ENCODE measurements at regions not wholly inside any gene's neighbourhood (a gene's known extent, or its start where the extent isn't known, plus 50 kb on each side); places are given as distances from the start of the nearest gene placed in this dataset.

DNA sequence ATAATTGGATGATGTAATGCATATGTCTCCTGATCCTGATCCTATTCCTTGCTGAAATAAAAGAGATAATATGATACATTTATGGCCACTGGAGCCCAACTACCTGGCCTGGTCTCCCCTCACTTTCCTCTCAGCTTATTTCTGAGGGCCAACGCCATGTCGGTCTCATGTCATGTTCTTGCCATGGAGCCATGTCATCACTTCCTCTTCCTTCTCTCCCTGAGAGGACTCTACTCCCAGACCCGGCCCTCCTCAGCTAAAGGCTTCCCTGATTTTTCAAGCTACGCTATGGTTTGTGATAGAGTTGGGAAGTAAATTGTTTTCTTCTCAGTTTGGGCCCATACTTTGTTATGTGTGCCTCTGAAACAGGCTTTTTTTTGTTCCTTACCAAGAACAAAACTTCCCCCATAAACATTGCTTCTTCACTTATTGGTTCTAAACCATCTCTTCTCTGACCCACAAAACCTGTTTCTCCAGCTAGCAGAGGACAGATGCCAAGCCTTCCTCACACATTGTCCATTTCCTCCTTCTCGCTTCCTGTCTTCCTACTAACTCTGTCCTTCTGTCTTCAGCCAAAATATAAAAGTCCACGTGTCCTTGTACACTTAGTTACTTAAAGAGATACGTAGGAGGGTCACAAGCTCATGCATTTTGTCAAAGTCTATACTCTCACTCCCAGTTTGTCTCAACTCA is 319.9 kb upstream of the DACH1 start:
- WGBS (ENCODE audit: low lambda C conversion rate): 59% methylated on average over 6 of the region's 7 CpGs

DNA sequence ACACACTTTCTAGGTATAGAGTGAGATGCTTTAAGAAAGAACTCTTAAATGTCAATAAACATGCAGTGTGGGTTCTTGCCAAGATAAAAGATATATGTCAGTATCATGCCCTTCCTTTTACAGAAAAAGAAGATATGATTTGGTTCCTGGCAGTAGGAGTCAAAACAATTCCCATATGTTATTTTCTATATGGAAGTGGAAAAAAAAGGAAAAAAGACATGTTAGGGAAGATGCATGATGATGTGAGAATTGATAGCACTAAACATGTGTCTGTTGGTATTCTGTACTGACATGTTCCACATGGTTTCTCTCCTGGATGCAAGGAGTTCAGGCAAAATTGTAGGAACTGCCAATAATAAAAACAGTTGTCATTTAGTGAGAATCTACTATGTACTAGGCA is 318.8 kb upstream of the DACH1 start:
- no peaks in the 10 kb centered on the region for H3F3A ChIP-seq (replicated peaks; ENCODE audit: insufficient read depth)
- TF ChIP-seq TCF12 (IDR thresholded peaks at IDR 0.05) (no peak), SMC3 (IDR thresholded peaks at IDR 0.05; ENCODE audit: low read depth, low read length) (no peak), RXRA (IDR thresholded peaks at IDR 0.05; ENCODE audit: borderline replicate concordance, low read depth) (no peak)
- TF ChIP-seq, protein P1, sequence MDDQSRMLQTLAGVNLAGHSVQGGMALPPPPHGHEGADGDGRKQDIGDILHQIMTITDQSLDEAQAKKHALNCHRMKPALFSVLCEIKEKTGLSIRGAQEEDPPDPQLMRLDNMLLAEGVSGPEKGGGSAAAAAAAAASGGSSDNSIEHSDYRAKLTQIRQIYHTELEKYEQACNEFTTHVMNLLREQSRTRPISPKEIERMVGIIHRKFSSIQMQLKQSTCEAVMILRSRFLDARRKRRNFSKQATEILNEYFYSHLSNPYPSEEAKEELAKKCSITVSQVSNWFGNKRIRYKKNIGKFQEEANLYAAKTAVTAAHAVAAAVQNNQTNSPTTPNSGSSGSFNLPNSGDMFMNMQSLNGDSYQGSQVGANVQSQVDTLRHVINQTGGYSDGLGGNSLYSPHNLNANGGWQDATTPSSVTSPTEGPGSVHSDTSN (IDR thresholded peaks at IDR 0.05): no peak
- no peaks in the 10 kb centered on the region for H4K20me1 ChIP-seq (ENCODE audit: insufficient read depth)
- no peaks in the 10 kb centered on the region for H3K9me3 ChIP-seq
- no peak for DNase-seq
- H3K79me2 ChIP-seq (ENCODE audit: insufficient read depth): no peaks in the 10 kb centered on the region
- CTCF ChIA-PET: no interaction called here
- no peak overlapping the region for H3K4me3 ChIP-seq (ENCODE audit: low read depth in 2 of 2, low read length in 1 of 2)
- H3K9ac ChIP-seq: no peak overlapping the region
- no peak overlapping the region for H2AFZ ChIP-seq (ENCODE audit: low read depth)
- H3K4me2 ChIP-seq: no peak overlapping the region
- no peaks in the 10 kb centered on the region for H3K9me2 ChIP-seq
- H3K4me1 ChIP-seq (ENCODE audit: control insufficient read depth in 1 of 2, insufficient read depth in 2 of 2, low read depth in 1 of 2, low read length in 1 of 2): no peaks in the 10 kb centered on the region
- no peaks in the 10 kb centered on the region for H3K27me3 ChIP-seq (ENCODE audit: insufficient read depth)
- no peak overlapping the region for H3K27ac ChIP-seq (ENCODE audit: low read depth in 2 of 2, low read length in 1 of 2)
- no peaks in the 10 kb centered on the region for H3K36me3 ChIP-seq (replicated peaks in 1 of 2; ENCODE audit: control insufficient read depth in 1 of 2, insufficient read depth in 2 of 2, low read length in 1 of 2)
- POLR2A ChIA-PET: no interaction called here

More for the DNA sequence above, 319.9 kb upstream of the DACH1 start:
- Histone ChIP-seq H3K27ac (ENCODE audit: low read depth in 2 of 2, low read length in 1 of 2) (no peak overlapping the region), H3K9ac (no peak overlapping the region), H2AFZ (ENCODE audit: low read depth) (no peak overlapping the region), H3K36me3 (replicated peaks in 1 of 2; ENCODE audit: control insufficient read depth in 1 of 2, insufficient read depth in 2 of 2, low read length in 1 of 2) (no peaks in the 10 kb centered on the region), H3F3A (replicated peaks; ENCODE audit: insufficient read depth) (no peaks in the 10 kb centered on the region), H4K20me1 (ENCODE audit: insufficient read depth) (no peaks in the 10 kb centered on the region), H3K4me1 (ENCODE audit: control insufficient read depth in 1 of 2, insufficient read depth in 2 of 2, low read depth in 1 of 2, low read length in 1 of 2) (no peaks in the 10 kb centered on the region), H3K9me2 (no peaks in the 10 kb centered on the region), H3K9me3 (no peaks in the 10 kb centered on the region), H3K4me2 (no peak overlapping the region), H3K4me3 (ENCODE audit: low read depth in 2 of 2, low read length in 1 of 2) (no peak overlapping the region), H3K27me3 (ENCODE audit: insufficient read depth) (no peaks in the 10 kb centered on the region), H3K79me2 (ENCODE audit: insufficient read depth) (no peaks in the 10 kb centered on the region)
- ChIA-PET POLR2A (no interaction called here), CTCF (no interaction called here)
- no peak for DNase-seq
- TF ChIP-seq JUND (IDR thresholded peaks at IDR 0.05) (no peak), TCF12 (IDR thresholded peaks at IDR 0.05) (no peak), RCOR1 (IDR thresholded peaks at IDR 0.05; ENCODE audit: low read length) (no peak), MXI1 (IDR thresholded peaks at IDR 0.05; ENCODE audit: low read depth, low read length) (no peak), RFX5 (IDR thresholded peaks at IDR 0.05; ENCODE audit: low read length) (no peak), GABPA (IDR thresholded peaks at IDR 0.05; ENCODE audit: low read depth) (no peak), SIN3A (IDR thresholded peaks at IDR 0.05; ENCODE audit: borderline replicate concordance, low read depth, low read length) (no peak), ELF1 (IDR thresholded peaks at IDR 0.05) (no peak), FOXJ3 (CRISPR knock-in tag; IDR thresholded peaks at IDR 0.05) (no peak), RAD21 (IDR thresholded peaks at IDR 0.05; ENCODE audit: low read length) (no peak), CHD2 (IDR thresholded peaks at IDR 0.05; ENCODE audit: low read length, partially characterized antibody) (no peak), SMC3 (IDR thresholded peaks at IDR 0.05; ENCODE audit: low read depth, low read length) (no peak), NFIC (IDR thresholded peaks at IDR 0.05; ENCODE audit: borderline replicate concordance) (no peak), EZH2phosphoT487 (IDR thresholded peaks at IDR 0.05; ENCODE audit: borderline replicate concordance, low read depth) (no peak), NRF1 (IDR thresholded peaks at IDR 0.05; ENCODE audit: low read depth, low read length) (no peak)
- TF ChIP-seq, protein P2, sequence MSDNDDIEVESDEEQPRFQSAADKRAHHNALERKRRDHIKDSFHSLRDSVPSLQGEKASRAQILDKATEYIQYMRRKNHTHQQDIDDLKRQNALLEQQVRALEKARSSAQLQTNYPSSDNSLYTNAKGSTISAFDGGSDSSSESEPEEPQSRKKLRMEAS (IDR thresholded peaks at IDR 0.05; ENCODE audit: low read depth): no peak
- TF ChIP-seq, protein P3, sequence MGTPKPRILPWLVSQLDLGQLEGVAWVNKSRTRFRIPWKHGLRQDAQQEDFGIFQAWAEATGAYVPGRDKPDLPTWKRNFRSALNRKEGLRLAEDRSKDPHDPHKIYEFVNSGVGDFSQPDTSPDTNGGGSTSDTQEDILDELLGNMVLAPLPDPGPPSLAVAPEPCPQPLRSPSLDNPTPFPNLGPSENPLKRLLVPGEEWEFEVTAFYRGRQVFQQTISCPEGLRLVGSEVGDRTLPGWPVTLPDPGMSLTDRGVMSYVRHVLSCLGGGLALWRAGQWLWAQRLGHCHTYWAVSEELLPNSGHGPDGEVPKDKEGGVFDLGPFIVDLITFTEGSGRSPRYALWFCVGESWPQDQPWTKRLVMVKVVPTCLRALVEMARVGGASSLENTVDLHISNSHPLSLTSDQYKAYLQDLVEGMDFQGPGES (IDR thresholded peaks at IDR 0.05; ENCODE audit: low read depth, low read length): no peak
- TF ChIP-seq, protein P4, sequence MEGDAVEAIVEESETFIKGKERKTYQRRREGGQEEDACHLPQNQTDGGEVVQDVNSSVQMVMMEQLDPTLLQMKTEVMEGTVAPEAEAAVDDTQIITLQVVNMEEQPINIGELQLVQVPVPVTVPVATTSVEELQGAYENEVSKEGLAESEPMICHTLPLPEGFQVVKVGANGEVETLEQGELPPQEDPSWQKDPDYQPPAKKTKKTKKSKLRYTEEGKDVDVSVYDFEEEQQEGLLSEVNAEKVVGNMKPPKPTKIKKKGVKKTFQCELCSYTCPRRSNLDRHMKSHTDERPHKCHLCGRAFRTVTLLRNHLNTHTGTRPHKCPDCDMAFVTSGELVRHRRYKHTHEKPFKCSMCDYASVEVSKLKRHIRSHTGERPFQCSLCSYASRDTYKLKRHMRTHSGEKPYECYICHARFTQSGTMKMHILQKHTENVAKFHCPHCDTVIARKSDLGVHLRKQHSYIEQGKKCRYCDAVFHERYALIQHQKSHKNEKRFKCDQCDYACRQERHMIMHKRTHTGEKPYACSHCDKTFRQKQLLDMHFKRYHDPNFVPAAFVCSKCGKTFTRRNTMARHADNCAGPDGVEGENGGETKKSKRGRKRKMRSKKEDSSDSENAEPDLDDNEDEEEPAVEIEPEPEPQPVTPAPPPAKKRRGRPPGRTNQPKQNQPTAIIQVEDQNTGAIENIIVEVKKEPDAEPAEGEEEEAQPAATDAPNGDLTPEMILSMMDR (IDR thresholded peaks at IDR 0.05): no peak
- TF ChIP-seq, protein P5, sequence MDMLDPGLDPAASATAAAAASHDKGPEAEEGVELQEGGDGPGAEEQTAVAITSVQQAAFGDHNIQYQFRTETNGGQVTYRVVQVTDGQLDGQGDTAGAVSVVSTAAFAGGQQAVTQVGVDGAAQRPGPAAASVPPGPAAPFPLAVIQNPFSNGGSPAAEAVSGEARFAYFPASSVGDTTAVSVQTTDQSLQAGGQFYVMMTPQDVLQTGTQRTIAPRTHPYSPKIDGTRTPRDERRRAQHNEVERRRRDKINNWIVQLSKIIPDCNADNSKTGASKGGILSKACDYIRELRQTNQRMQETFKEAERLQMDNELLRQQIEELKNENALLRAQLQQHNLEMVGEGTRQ (IDR thresholded peaks at IDR 0.05; ENCODE audit: borderline replicate concordance, low read depth, low read length): no peak

Measured in SK-N-SH (cell line).